ENCODE measurements at regions not wholly inside any gene's neighbourhood (a gene's known extent, or its start where the extent isn't known, plus 50 kb on each side); places are given as distances from the start of the nearest gene placed in this dataset.

DNA sequence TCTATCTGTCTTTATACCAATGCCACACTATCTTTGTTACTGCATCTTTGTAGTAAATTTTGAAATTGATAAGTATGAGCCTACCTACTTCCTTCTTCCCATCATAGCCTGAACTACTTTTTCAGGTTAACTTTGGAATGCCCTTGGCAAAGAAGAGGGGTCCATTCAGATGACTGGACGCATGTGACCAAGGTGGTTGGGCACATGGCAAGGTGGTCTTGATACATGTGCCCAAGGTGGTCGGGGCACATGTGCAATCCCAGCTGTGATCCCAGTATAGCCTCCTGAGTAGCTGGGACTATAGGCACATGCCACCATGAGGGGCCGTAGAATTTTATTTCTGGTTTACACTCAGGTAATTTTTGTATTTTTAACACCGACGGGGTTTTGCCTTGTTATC lies 330.2 kb downstream of the GABRB3 start:
- CTCF ChIA-PET: no interaction called here
- Histone ChIP-seq H3K4me1 (ENCODE audit: control insufficient read depth, insufficient read depth, low read length) (no peaks in the 10 kb centered on the region), H3K9me3 (ENCODE audit: control insufficient read depth, insufficient read depth, low read depth, low read length) (no peaks in the 10 kb centered on the region), H3K27ac (ENCODE audit: extremely low read depth, low read depth, low read length) (no peak overlapping the region), H3K4me3 (ENCODE audit: low read depth, low read length) (no peak overlapping the region), H3K36me3 (ENCODE audit: control insufficient read depth in 2 of 2, insufficient read depth in 1 of 2, low read length in 2 of 2) (no peaks in the 10 kb centered on the region)
- TF ChIP-seq, protein P1, sequence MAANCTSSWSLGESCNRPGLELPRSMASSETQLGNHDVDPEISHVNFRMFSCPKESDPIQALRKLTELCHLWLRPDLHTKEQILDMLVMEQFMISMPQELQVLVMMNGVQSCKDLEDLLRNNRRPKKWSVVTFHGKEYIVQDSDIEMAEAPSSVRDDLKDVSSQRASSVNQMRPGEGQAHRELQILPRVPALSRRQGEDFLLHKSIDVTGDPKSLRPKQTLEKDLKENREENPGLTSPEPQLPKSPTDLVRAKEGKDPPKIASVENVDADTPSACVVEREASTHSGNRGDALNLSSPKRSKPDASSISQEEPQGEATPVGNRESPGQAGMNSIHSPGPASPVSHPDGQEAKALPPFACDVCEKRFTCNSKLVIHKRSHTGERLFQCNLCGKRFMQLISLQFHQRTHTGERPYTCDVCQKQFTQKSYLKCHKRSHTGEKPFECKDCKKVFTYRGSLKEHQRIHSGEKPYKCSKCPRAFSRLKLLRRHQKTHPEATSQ (tag by site-specific recombination; IDR thresholded peaks at IDR 0.05): no peak
- TF ChIP-seq ZNF366 (tag by site-specific recombination; conservative IDR thresholded peaks at IDR 0.05) (no peak), ZNF426 (tag by site-specific recombination; IDR thresholded peaks at IDR 0.05) (no peak), ZNF843 (tag by site-specific recombination; IDR thresholded peaks at IDR 0.05) (no peak), ZNF354C (tag by site-specific recombination; IDR thresholded peaks at IDR 0.05; ENCODE audit: borderline replicate concordance, low read depth) (no peak)
- TF ChIP-seq, protein P2, sequence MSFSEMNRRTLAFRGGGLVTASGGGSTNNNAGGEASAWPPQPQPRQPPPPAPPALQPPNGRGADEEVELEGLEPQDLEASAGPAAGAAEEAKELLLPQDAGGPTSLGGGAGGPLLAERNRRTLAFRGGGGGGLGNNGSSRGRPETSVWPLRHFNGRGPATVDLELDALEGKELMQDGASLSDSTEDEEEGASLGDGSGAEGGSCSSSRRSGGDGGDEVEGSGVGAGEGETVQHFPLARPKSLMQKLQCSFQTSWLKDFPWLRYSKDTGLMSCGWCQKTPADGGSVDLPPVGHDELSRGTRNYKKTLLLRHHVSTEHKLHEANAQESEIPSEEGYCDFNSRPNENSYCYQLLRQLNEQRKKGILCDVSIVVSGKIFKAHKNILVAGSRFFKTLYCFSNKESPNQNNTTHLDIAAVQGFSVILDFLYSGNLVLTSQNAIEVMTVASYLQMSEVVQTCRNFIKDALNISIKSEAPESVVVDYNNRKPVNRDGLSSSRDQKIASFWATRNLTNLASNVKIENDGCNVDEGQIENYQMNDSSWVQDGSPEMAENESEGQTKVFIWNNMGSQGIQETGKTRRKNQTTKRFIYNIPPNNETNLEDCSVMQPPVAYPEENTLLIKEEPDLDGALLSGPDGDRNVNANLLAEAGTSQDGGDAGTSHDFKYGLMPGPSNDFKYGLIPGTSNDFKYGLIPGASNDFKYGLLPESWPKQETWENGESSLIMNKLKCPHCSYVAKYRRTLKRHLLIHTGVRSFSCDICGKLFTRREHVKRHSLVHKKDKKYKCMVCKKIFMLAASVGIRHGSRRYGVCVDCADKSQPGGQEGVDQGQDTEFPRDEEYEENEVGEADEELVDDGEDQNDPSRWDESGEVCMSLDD (tag by site-specific recombination; IDR thresholded peaks at IDR 0.05): no peak
- POLR2A ChIA-PET: no interaction called here

DNA sequence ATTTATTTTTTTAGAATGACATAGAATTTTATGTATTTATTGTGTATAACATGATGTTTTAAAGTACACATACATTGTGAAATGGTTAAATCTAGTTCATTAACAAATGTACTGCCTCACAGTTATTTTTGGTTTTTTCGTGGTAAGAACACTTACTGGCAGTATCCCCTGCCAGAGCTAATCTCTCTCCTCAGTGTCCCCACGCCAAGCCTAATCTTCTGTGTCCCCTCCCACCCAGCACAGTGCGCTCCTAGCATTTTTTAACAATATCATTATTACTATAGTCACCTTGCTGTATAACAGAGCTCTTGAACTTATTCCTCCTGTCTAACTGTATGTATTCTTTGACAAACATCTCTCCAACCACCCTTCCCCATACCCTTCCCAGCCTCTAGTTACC lies 333.2 kb downstream of the GABRB3 start:
- H3K9me3 ChIP-seq (ENCODE audit: control insufficient read depth, insufficient read depth, low read depth, low read length): no peaks in the 10 kb centered on the region

DNA sequence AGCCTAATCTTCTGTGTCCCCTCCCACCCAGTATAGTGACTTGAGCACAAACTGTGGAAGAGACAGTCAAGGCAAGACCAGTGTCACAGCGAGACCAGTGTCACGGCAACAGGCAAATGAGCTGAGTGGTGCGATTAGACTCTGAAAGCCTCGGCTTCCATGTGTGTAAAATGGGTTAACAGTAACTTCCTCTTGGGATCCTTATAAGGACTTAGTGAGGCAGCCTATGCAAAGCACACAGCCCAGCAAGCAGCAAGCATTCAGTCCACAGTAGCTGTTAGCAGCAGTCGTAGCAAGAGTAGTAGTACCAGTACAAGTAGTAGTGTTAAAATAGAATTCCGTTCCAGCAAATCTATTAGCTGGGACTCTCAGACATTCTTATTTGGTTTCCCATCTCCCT lies 334.1 kb downstream of the GABRB3 start:
- ChIA-PET CTCF (interaction anchor here (0.7 kb wide), 1 partner anchor 10 kb away, joined by 5 read pairs; no protein-coding TSS in a partner anchor), POLR2A (no interaction called here)
- H3K4me1 ChIP-seq (ENCODE audit: control insufficient read depth, insufficient read depth, low read length): no peaks in the 10 kb centered on the region
- no peaks in the 10 kb centered on the region for H3K9me3 ChIP-seq (ENCODE audit: control insufficient read depth, insufficient read depth, low read depth, low read length)
- H3K36me3 ChIP-seq (ENCODE audit: control insufficient read depth in 2 of 2, insufficient read depth in 1 of 2, low read length in 2 of 2): no peaks in the 10 kb centered on the region
- H3K27ac ChIP-seq (ENCODE audit: extremely low read depth, low read depth, low read length): no peak overlapping the region
- H3K4me3 ChIP-seq (ENCODE audit: low read depth, low read length): no peak overlapping the region
- no peak for TF ChIP-seq ZNF423 (tag by site-specific recombination; IDR thresholded peaks at IDR 0.05)
- TF ChIP-seq, protein P3, sequence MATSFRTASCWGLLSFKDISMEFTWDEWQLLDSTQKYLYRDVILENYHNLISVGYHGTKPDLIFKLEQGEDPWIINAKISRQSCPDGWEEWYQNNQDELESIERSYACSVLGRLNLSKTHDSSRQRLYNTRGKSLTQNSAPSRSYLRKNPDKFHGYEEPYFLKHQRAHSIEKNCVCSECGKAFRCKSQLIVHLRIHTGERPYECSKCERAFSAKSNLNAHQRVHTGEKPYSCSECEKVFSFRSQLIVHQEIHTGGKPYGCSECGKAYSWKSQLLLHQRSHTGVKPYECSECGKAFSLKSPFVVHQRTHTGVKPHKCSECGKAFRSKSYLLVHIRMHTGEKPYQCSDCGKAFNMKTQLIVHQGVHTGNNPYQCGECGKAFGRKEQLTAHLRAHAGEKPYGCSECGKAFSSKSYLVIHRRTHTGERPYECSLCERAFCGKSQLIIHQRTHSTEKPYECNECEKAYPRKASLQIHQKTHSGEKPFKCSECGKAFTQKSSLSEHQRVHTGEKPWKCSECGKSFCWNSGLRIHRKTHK (tag by site-specific recombination; IDR thresholded peaks at IDR 0.05): no peak
- TF ChIP-seq, protein P4, sequence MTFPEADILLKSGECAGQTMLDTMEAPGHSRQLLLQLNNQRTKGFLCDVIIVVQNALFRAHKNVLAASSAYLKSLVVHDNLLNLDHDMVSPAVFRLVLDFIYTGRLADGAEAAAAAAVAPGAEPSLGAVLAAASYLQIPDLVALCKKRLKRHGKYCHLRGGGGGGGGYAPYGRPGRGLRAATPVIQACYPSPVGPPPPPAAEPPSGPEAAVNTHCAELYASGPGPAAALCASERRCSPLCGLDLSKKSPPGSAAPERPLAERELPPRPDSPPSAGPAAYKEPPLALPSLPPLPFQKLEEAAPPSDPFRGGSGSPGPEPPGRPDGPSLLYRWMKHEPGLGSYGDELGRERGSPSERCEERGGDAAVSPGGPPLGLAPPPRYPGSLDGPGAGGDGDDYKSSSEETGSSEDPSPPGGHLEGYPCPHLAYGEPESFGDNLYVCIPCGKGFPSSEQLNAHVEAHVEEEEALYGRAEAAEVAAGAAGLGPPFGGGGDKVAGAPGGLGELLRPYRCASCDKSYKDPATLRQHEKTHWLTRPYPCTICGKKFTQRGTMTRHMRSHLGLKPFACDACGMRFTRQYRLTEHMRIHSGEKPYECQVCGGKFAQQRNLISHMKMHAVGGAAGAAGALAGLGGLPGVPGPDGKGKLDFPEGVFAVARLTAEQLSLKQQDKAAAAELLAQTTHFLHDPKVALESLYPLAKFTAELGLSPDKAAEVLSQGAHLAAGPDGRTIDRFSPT (tag by site-specific recombination; IDR thresholded peaks at IDR 0.05): no peak
- TF ChIP-seq ZNF76 (tag by site-specific recombination; IDR thresholded peaks at IDR 0.05; ENCODE audit: borderline replicate concordance, low read depth): no peak
- no peak for TF ChIP-seq ZNF571 (tag by site-specific recombination; IDR thresholded peaks at IDR 0.05)

More for the DNA sequence above, 333.2 kb downstream of the GABRB3 start:
- no peak overlapping the region for H3K27ac ChIP-seq (ENCODE audit: extremely low read depth, low read depth, low read length)
- ChIA-PET POLR2A (no interaction called here), CTCF (no interaction called here)
- H3K4me1 ChIP-seq (ENCODE audit: control insufficient read depth, insufficient read depth, low read length): no peaks in the 10 kb centered on the region
- TF ChIP-seq ZNF133 (tag by site-specific recombination; IDR thresholded peaks at IDR 0.05) (no peak), ZNF501 (tag by site-specific recombination; IDR thresholded peaks at IDR 0.05) (no peak), ZNF664 (tag by site-specific recombination; IDR thresholded peaks at IDR 0.05) (no peak)
- TF ChIP-seq, protein P5, sequence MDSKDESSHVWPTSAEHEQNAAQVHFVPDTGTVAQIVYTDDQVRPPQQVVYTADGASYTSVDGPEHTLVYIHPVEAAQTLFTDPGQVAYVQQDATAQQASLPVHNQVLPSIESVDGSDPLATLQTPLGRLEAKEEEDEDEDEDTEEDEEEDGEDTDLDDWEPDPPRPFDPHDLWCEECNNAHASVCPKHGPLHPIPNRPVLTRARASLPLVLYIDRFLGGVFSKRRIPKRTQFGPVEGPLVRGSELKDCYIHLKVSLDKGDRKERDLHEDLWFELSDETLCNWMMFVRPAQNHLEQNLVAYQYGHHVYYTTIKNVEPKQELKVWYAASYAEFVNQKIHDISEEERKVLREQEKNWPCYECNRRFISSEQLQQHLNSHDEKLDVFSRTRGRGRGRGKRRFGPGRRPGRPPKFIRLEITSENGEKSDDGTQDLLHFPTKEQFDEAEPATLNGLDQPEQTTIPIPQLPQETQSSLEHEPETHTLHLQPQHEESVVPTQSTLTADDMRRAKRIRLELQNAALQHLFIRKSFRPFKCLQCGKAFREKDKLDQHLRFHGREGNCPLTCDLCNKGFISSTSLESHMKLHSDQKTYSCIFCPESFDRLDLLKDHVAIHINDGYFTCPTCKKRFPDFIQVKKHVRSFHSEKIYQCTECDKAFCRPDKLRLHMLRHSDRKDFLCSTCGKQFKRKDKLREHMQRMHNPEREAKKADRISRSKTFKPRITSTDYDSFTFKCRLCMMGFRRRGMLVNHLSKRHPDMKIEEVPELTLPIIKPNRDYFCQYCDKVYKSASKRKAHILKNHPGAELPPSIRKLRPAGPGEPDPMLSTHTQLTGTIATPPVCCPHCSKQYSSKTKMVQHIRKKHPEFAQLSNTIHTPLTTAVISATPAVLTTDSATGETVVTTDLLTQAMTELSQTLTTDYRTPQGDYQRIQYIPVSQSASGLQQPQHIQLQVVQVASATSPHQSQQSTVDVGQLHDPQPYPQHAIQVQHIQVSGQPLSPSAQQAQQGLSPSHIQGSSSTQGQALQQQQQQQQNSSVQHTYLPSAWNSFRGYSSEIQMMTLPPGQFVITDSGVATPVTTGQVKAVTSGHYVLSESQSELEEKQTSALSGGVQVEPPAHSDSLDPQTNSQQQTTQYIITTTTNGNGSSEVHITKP (tag by site-specific recombination; IDR thresholded peaks at IDR 0.05): no peak
- TF ChIP-seq, protein P6, sequence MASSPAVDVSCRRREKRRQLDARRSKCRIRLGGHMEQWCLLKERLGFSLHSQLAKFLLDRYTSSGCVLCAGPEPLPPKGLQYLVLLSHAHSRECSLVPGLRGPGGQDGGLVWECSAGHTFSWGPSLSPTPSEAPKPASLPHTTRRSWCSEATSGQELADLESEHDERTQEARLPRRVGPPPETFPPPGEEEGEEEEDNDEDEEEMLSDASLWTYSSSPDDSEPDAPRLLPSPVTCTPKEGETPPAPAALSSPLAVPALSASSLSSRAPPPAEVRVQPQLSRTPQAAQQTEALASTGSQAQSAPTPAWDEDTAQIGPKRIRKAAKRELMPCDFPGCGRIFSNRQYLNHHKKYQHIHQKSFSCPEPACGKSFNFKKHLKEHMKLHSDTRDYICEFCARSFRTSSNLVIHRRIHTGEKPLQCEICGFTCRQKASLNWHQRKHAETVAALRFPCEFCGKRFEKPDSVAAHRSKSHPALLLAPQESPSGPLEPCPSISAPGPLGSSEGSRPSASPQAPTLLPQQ (tag by site-specific recombination; IDR thresholded peaks at IDR 0.05): no peak
- H3K36me3 ChIP-seq (ENCODE audit: control insufficient read depth in 2 of 2, insufficient read depth in 1 of 2, low read length in 2 of 2): no peaks in the 10 kb centered on the region
- H3K4me3 ChIP-seq (ENCODE audit: low read depth, low read length): no peak overlapping the region

Data from HEK293 (cell line).